GM12891 (cell line): ENCODE measurements at regions not wholly inside any gene's neighbourhood (a gene's known extent, or its start where the extent isn't known, plus 50 kb on each side); places are given as distances from the start of the nearest gene placed in this dataset.

Source experiments
- PAX5 ChIP-seq: IDR thresholded peaks from 2 replicates; pipeline ENCODE4 v1.6.1; 2011; ENCODE audit warnings: low read length, moderate library complexity, mild to moderate bottlenecking; ENCODE audit not compliant: insufficient read depth, severe bottlenecking
- POLR2A ChIP-seq: IDR thresholded peaks from 2 replicates; pipeline ENCODE4 v1.6.1; 2011; ENCODE audit warnings: low read depth, low read length, control low read depth
- POLR2AphosphoS5 ChIP-seq: IDR thresholded peaks from 2 replicates; pipeline ENCODE4 v1.6.1; 2011; ENCODE audit warnings: low read depth, low read length, control low read depth
- POU2F2 ChIP-seq: IDR thresholded peaks from 2 replicates; pipeline ENCODE4 v1.6.1; 2011; ENCODE audit warnings: low read depth, mild to moderate bottlenecking, control low read depth, low read length, moderate library complexity
- SPI1 ChIP-seq: IDR thresholded peaks from 2 replicates; pipeline ENCODE4 v1.6.1; 2011; ENCODE audit warnings: low read depth, low read length, control low read depth
- TAF1 ChIP-seq: IDR thresholded peaks from 2 replicates; pipeline ENCODE4 v1.6.1; 2011; ENCODE audit warnings: low read depth, low read length, control low read depth

- TF ChIP-seq POLR2A (no peak), TAF1 (no peak), SPI1 (no peak), POLR2AphosphoS5 (no peak), PAX5 (no peak), POU2F2 (no peak)
Measured at GRCh38 chr14:54285030-54285429, 111.8 kb upstream of the CDKN3 start.
